ENCODE measurements at regions not wholly inside any gene's neighbourhood (a gene's known extent, or its start where the extent isn't known, plus 50 kb on each side); places are given as distances from the start of the nearest gene placed in this dataset.
"Not testable (repeated sequence)": the region's sequence is repeated elsewhere in the genome, so short reads cannot be mapped to it uniquely, and the experiment has no call there.

DNA sequence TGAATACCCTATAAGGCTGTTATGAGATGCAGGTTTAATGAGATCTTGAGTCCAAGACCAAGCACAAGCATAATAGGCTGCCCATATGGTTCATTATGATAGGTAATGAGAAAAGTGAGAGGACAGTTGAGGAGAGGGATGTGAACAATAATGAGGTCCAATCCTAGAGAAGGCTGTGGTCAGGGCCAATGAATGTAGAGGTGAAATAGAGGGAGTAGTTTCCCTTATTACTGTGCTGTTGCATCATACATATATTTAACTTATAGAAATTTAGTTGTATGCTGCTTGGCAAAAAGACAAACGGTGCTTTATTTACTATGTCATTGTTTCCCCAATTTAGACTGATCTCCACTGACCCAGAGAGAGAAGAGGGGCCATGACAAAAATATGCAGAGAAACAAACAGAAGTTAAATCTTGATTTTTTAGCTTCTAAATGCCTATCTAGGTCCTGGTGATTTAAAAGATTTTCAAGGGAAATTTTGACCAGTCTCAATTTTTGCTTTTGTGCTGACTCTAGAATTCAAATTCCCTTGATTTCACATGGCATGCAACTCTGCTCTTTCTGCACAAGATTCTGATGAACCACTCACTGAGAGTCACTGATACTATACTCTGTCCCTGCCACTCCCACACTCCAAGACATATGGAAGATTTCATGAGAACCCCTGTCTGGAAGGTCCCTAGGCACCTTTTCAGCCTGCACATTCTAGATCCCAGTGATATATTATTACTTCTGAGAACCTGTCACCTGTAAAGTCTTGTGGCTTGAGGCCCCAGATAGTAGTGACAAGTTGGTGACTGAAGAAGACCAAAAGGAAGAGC, 159.7 kb downstream of the VSIG4 start:
- no peak for DNase-seq

DNA sequence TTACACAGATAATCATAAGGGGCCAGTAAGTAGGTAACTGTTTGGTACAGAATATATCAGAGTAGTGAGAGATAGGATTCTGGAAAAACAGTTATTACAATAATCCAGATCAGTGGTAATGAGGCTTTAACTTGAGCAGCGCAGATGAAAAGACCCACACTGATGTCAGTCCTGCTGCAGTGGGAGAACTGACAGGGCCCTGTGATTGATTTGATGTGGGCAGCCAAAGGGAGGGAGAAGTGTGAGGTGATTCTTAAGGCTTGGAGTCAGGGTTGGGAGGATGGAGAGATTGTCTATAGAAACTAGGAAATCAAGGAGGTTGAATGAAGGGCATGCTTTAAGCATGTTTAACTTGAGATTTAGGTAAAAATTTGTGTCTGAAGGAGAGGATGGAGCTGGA, 161.4 kb downstream of the VSIG4 start:
- DNase-seq: no peak

DNA sequence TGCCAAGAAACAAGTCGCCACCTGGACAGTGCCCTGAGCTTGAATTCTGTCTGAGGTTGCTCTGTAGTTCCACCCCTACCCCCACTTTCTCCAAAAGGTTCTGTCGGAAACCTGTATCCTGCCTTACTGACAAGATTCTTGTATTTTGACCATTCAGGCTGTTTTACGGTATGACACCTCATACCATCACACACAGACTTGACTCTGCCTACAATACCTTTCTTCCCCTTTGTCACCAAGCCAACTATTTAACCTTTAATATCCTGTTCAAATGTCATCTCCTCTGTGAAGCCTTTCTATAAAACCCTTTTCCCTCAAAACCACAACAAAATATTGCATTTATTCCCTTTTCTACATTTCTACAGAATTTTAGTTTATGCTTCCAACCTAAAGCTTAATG, 161.9 kb downstream of the VSIG4 start:
- no peak for DNase-seq

DNA sequence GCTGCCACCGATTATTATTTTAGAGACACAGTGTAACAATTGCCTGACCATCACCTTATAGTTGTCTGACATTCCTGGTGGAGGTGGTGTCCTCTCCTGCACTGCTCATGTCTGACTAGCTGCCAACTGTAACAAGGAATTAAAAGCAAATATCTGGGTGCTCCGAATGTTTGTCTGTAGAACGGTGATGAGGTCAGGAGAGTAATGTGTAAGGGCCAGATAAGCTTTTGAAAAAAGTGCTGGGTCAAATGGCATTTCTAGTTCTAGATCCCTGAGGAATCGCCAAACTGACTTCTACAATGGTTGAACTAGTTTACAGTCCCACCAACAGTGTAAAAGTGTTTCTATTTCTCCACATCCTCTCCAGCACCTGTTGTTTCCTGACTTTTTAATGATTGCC, 164.3 kb downstream of the VSIG4 start:
- DNase-seq: not testable (repeated sequence)

DNA sequence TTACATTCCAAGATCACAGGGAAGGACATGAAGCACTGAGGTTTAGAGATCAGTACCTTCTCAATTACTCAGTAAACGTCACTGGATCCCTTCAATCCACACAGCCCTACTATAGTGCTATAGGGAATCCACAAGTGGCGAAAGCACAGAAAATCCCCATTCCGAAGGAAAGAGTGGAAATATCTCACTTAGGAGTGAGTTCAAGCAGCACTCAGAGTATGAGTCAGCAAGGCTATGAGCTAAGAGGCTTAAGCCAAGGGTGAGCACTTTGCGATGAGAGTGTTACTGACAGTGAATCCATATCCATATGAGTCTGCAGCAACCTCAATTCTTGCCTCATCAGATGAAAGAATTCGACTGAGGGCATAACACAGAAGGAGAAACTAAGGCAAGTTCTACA, 165.1 kb downstream of the VSIG4 start:
- DNase-seq: no peak

DNA sequence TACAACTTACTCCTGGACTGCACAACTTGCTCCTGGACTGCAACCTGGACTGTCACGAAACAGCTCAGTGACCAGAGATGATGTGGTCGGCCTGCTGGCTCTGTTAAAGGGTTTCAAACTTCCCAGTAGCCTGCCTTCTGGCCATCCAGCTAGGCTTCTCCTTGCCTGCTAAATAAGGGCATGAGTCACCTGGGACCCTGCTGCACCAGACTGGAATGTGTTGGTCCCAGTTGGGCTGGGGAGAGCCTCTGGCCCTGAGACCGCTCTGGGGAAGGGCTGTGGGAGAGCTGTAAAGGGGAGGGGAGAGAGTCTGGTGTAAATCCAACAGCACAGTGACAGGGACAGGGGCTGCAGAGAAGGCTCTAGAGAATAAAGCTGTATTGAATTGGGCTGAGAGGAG, 165.8 kb downstream of the VSIG4 start:
- DNase-seq: no peak

DNA sequence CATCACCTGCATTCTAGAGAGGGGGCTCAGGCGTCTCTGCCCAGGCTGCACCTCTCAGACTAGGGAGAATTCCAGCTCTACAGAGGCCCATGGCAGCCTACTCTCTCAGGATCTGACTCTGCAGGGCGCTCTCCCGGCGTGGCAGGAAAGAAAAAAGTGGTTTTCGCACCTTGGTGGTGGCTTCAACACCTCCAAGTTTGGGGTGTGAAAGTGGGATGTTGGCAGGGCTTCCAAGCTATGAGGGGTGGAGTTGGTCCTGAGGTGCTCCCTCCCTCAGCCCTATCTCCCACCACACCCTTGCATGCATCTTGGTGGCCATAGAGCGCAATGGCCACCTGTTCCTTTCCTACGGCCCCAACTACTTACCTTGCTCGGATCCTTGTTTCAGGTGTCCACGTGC, 166.5 kb downstream of the VSIG4 start:
- DNase-seq: no peak

DNA sequence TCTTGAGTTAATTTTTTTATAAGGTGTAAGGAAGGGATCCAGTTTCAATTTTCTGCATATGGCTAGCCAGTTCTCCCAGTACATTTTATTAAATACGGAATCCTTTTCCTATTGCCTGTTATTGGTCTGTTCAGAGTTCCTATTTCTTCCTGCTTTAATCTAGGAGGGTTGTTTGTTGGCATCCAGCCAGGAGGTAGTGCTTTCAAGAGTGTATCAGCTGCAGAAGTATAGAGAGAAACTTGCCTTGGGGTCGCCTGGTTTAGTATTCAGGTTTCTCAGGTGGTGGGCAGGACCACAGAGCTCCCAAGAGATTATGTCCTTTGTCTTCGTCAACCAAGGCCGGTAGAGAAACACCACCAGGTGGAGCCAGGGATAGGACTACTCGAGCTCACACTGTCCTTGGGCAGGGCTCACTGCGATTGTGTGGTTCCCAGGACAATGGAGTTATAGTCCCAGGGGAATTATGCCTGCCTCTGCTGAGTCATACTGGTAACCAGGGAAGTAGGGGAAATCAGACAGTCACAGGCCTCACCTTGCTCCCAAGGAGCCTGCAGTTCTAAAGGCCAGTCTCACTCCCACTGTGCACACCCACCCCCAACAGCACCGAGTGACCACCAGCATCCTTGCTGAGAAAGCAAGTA, 168.1 kb downstream of the VSIG4 start:
- DNase-seq: peak in 1 of 2 experiments; percentile 23

DNA sequence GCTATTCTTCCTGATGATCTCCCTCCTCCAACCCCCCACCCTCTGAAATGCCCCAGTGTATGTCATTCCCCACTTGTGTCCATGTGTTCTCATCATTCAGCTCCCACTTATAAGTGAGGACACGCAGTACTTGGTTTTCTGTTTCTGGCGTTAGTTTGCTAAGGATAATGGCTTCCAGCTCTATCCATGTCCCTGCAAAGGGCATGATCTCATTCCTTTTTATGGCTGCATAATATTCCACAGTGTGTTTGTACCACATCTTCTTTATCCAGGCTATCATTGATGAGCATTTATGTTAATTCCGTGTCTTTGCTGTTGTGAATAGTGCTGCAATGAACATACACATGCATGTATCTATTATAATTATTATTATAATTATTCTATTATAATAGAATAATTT, 169.3 kb downstream of the VSIG4 start:
- DNase-seq: not testable (repeated sequence)

DNA sequence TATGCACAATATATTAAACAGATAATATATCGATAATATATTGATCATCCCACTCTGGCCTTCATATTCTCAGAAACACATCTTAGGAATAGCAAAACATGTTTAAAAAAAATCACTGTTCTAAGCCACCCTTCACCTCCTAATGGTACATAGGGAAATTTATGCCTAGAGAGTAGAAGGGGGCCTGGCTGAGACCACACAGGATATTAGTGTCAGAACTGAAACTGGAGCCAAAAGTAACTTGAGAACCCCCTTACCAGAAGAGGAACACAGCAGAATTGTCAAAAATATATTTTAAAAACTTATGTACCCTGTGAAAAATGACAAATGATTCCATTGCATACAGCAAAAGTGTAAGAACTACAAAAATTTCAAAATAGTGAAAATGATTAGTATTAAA, 173.1 kb downstream of the VSIG4 start:
- DNase-seq: no peak

DNA sequence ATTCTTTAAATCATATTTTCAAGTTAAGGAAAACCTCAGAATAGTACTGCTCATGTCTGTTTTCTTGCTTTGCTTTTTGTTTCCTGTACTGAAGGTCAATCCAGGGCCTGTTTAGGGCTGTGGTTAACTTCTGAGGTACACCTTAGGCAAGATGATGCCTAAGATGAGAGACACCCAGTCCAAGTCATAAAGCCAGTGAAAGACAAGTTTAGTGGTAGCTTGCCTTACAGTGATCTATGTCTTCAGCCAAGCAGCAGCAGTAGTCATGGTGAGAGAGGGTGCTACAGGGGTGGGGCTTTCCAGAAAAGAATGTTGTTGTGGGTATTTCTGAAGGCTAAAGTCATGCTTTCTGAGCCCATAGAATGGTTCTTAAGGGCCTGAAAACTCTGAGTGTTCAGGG, 173.7 kb downstream of the VSIG4 start:
- no peak for DNase-seq

DNA sequence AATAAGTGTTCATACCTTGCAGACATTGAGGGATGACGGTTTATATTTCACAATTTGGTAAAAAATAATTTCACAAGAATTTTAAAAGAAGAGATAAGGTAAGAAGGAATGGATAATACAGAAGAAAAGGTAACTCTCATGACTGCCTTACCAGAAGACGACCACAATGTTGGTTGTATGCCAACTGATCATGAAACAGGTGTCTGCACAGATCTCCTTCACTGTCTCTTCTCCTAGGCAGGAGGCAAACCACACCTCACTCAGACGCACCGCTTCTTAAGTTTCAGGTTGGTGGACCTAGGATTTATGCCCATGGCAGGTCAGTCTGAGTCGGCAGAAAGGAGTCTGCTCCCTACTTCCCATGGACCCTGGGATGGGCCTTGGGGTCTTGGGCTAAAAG, 177.2 kb downstream of the VSIG4 start:
- no peak for DNase-seq

DNA sequence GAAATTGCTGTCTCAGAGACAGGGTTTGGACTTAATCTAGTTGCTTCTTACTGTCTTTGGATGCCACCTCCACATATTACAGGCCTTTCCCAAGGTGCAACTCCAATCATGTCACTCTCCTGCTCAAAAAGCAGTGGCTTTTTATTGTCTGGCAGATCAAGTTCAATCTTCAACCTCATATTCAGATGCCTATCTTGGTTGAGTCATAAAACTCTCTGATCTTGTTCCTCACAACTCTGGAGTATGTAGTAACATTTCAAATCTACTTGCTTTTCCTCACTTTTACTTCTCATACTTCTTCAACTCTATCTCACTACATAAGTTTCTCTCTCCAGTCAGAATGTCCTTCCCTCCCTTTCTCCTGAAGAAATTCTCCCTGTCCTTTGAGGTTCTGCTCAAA, 180.6 kb downstream of the VSIG4 start:
- DNase-seq: no peak

DNA sequence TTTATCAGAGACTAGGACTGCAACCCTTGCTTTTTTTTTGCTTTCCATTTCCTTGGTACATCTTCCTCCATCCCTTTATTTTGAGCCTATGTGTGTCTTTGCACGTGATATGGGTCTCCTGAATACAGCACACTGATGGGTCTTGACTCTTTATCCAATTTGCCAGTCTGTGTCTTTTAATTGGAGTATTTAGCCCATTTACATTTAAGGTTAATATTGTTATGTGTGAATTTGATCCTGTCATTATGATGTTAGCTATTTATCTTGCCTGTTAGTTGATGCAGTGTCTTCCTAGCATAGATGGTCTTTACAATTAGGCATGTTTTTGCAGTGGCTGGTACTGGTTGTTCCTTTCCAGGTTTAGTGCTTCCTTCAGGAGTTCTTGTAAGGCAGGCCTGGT, 185.4 kb downstream of the VSIG4 start:
- DNase-seq: not testable (repeated sequence)

DNA sequence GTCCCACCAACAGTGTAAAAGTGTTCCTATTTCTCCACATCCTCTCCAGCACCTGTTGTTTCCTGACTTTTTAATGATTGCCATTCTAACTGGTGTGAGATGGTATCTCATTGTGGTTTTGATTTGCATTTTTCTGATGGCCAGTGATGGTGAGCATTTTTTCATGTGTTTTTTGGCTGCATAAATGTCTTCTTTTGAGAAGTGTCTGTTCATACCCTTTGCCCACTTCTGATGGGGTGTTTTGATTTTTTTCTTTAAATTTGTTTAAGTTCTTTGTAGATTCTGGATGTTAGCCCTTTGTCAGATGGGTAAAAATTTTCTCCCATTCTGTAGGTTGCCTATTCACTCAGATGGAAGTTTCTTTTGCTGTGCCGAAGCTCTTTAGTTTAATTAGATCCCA, 183.9 kb downstream of the MSN start:
- DNase-seq: not testable (repeated sequence)

DNA sequence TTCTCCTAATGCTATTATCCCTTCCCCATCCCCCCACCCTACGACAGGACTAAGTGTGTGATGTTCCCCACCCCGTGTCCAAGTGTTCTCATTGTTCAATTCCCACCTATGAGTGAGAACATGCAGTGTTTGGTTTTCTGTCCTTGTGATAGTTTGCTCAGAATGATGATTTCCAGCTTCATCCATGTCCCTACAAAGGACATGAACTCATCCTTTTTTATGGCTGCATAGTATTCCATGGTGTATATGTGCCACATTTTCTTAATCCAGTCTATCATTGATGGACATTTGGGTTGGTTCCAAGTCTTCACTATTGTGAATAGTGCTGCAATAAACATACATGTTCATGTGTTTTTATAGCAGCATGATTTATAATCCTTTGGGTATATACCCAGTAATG, 183.4 kb downstream of the MSN start:
- DNase-seq: not testable (repeated sequence)

DNA sequence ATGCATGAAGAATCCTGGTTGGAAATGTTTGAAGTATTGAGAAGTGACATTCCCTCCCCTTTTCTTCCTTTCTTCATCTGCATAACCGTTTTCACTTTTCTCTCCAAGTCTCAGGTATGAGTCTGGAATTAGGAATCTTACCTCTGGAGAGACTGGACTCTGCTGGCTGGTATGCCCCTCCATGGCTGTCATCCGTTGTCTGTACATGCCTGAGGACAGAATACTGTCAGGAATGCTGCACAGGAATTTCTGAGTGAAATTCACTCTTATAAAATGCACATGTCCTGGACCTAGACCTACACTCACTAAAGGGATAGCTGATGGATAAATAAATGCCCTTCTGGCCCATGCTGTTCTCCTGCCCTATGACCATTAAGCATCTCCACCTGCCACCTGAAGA, 179.5 kb downstream of the MSN start:
- DNase-seq: no peak

DNA sequence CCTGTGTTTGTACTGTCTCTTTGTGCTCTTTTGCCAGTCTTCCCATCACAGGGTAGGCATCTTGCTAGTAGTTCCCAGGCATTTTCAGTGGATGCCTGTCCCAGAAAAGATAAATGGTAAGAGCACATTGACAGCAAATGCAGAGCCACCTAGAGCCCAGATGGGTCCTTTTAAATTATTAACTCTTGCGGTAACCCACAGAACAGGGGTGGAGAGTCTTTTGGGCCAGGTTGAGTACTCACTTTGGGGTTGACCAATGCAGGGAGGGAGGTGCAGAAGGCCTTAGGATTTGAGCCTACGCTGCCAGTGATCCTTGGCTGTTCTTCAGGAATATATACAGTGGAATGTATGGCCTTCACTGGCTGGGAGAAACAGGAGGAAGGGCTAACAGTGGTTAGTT, 173.8 kb downstream of the MSN start:
- DNase-seq: no peak

DNA sequence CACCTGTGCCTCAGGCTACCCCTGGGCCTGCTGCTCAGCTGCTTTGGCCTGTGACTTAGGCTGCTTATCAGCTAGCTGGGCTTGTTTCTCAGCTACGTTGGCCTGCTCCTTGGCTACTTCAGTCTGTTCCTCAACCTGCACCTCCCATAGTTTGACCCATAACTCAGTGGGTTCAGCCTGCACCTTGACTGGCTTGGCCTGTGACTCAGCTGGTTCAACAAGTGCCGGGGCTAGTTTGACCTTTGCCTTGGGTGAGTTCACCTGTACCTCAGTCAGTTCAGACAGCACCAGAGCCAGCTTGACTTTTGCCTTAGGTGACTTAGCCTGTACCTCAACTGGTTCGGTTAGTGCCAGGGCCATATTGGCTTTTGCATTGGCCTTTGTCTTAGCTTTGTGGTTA, 171.2 kb downstream of the MSN start:
- DNase-seq: no peak

DNA sequence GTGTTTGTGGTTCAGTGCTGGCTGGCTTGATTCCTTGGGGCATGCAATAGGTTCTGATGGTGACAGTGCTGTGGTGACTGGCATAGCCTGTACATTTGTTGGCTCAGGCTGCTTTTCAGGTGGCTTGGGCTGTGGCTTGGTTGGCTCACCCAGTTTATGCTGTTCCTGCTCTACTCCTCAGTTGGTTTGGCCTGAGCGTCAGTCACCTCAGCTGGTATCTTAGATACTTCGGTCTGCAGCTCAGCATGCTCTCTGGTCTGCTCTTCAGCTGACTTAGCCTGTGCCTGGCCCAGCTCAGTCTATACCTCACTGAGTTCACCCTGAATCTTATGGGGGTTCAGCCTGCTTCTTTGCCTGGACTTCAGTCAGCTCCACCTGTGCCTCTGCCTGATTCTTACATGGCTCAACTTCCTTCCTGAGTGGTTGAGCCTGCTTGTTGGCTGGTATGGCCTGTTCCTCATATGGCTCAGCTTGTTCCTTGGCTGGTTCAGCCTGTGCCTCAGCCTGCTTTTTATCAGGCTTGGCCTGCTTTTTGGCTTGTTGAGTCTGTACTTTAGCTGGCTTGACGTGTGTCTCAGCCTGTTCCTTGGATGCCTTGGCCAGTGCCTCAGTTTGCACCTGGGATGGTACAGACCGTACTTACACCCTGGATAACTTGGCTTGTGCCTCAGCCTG, 170.6 kb downstream of the MSN start:
- DNase-seq: no peak

DNA sequence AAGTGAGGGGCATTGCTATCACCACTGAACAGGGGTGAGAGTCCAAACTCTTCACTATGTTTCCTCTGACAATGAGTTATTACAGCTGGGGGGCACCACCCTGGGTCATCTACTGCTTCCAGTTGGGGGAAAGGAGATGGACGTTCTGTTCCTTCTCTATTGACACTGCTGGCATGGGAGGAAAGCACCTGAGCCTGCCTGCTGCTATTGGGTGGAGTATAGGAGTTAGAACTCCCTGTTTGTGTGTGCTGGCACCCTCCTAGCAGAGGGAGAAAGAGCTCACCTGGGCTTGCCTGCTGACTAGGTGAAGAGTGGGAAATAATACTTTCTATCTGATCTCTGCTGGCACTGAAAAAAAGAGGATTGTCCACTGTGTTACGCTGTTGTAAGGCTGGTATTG, 163.8 kb downstream of the MSN start:
- DNase-seq: no peak

DNA sequence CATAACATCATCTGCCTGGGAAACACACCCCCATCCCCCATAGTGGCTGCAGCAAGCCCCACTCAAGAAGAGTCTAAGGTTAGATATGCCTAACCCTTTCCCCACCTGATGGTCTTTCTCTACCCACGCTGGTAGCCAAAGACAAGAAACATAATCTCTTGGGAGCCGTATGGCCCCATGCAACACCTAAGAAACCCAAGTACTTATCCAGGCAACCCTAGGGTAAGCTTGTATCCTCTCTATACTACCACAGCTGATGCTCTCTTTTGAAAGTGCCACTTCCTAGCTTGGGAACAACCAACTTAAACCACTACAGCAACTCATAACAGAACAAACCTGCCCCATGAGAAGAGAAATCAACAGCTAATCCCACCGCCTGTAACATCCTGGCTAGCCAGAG, 161.1 kb downstream of the MSN start:
- DNase-seq: no peak

DNA sequence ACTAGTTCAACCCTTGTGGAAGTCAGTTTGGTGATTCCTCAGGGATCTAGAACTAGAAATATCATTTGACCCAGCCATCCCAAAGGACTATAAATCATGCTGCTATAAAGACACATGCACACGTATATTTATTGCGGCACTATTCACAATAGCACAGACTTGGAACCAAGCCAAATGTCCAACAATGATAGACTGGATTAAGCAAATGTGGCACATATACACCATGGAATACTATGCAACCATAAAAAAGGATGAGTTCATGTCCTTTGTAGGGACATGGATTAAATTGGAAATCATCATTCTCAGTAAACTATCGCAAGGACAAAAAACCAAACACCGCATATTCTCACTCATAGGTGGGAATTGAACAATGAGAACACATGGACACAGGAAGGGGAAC, 157.8 kb downstream of the MSN start:
- DNase-seq: not testable (repeated sequence)
